Suppressor macrophage treated with lipopolysaccharide for 1 hour (primary cell): ENCODE measurements at regions not wholly inside any gene's neighbourhood (a gene's known extent, or its start where the extent isn't known, plus 50 kb on each side); places are given as distances from the start of the nearest gene placed in this dataset.

ENCODE experiments used
- DNase-seq, 3 donors: peaks; one replicate each; pipeline ENCODE4 v3.0.0-alpha.2; 2020 to 2022

DNA sequence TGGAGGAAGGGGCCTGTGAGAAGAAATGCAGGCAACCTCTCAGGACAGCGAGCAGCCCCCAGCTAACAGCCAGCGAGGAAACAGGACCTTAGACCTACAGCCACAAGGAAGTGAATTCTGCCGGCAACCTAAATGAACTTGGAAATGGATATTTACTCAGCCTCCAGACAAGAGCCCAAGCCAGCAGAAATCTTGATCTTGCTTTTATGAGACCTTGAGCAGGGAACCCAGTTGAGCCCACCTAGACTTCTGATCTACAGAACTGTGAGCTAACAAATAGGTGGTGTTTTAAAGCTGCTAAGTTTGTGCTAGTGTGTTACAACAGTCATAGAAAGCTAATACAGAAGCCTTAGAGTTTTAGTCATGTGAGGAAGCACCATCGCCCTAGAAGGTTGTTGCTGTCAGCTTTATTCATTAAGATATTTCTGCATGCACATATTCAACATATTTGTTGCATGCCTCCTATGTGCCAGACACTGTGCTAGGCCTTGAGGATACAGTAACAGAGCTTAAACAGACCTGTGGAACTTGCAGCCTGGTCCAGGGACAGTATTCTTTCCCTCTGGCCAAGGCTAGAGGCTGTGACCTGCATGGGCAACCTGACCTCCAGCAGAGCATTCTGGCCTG is 50.3 kb downstream of the NALF2 start:
- DNase-seq = no peak

DNA sequence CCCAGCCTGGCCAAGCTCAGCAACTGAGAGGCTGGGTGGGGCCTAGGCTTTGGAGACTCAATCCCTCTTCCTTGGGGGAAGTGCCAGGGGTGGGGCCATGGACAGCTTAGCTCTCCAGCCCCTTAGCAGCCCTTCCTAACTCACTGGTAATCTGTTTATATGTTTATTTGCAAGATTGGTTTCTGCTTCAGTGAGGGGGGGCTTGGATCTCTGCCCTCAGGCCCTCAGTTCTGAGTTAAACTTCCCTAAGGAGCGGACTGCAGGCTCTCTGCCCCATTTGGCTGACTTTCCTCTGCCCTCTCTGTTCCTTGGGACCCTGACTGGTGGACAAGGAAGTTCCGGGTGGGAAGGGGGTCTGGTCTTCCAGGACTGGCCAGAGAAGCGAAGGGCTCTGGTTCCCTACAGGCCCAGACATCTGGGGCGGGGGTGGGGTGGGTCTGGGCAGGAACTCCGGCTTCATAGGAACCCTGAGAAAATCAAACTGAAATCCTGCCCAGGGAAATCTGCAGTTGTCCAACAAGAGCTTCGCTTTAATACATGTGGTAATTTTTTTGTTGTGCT is 51.4 kb downstream of the NALF2 start:
- DNase-seq = no peak

DNA sequence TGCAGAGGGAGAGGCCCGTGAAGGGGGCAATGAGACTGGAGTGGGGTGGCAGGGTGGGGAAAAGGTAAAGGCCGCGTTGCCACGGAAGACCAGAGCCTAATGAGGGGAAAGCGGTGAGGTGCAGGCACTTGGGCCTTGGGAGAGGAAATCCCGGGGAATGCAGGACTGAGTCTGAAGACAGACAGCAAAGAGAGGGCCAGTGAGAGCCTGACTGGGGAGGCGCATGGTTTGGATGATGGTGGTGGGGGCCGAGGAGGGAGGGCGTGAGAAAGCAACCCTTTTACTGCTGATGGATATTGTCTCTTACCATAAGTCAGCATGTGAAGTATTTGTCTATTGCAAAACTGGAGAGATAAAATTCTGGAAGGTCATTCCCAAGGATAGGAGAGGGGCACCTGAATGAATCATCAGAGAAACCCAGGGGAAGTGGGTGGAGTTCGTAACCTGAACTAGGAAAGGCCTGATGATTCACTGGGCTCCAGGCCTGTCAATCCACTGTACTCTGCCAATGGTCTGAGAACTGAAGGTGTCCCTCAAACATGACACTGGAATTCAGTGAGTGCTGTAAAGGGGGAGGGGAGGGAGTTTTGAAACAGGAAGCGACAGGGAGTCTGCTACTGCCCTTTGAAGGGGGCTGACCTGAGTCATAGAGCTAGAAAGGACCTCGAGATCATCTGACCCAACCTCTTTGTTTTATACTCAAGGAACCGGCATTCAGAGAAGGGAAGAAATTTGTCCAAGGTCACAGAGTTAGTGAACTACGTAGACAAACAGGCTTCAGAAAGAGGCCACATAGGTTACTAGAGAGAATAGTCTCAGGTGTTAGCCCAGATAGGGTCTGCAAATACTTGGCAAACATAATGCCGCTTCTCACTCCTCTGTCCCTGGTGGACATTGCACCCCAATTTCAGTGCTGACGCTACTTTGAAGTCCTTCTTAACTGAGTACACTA is 52.2 kb downstream of the NALF2 start:
- DNase-seq = peak in 2 of 3 donors; percentile 1 to 6

DNA sequence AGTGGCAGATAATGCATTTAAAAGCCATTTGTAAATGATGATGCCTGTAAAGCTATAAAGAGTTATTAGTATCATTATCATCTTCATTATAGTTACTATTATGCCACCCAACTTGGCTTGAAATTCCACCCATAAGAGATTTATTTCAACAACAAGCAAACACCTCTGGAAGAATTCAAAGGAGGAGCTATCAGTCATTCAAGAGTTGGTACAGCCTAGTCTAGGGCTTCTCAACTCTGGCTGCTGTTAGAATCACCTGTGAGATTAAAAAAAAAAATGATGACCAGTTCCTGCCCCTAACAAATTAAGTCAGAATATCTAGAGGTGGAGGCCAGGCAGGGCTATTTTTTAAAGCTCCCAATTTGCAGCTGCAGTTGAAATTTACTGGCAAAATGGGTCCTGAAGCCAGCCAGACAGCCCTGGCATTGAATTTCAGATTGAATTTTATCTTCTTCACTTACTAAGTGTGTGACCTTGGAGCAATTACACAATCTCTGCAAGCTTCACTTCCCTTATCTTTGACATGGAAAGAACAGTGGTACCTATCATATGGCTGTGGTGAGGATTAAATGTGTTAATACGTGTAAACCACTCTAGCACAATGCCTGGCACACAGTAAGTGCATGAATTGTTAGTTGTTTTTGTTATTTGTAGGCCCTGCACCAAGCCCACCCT is 52.9 kb upstream of the EDA start:
- DNase-seq = no peak

DNA sequence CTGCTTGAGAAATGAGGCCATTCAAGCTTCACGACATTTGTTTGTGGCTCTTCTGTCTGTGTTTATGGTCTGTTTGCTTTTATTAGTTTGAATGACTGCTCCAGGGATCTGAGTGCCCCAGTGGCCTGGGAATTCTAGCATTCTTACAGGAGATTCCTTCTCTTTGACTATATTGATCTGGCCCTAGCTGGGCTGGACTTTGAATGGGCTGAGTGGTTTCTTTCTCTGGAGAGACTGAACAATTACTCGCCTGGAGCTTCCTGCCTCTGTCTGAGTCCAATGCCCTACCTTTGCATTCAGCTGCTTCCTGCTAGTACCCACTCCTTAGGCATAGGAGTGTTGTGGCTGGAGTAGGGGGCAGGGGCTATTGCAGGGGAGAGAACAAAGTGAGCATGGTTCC is 51.2 kb upstream of the EDA start:
- no peak for DNase-seq

DNA sequence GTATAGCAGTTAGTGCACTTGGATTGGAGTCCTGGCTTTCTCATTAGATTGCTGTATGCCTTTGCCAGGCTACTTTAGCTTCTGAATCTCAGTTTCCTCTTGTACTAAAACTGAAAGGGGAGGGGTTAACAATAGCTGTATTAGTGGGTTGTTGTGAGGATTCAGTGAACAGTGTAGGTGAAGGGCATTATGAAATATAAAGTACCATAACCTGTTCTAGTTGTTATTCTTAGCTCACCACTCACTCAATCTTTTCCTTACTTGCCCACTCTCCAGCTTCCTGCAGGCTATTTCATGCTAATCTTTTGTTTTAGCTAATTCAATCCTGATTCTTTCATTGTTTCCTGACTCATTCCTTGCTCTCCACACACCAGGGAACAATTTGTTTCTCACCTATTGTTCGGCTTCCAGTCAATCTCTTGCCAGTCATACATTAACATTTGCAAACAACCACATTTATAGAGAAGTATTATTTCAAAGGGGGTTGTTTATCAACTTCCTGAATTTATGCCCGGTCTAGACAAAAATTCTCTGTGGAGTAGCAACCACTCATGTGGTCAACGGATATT is 50.6 kb upstream of the EDA start:
- DNase-seq = no peak
